Osteocyte (in vitro differentiated cells): ENCODE measurements at regions not wholly inside any gene's neighbourhood (a gene's known extent, or its start where the extent isn't known, plus 50 kb on each side); places are given as distances from the start of the nearest gene placed in this dataset.

ENCODE experiments used
- DNase-seq: peaks from one replicate; pipeline ENCODE4 v3.0.0; 2021; ENCODE audit warnings: mixed read lengths; ENCODE audit not compliant: unreplicated experiment; ENCODE audit errors: extremely low spot score
- H3K27ac Mint-ChIP-seq: one replicate; pipeline ENCODE4 v1.8.0; 2021; ENCODE audit warnings: mild to moderate bottlenecking, mixed read lengths; ENCODE audit not compliant: unreplicated experiment
- H3K27me3 Mint-ChIP-seq: one replicate; pipeline ENCODE4 v1.8.0; 2021; ENCODE audit warnings: mixed read lengths; ENCODE audit not compliant: unreplicated experiment
- H3K36me3 Mint-ChIP-seq: one replicate; pipeline ENCODE4 v1.8.0; 2021; ENCODE audit warnings: mixed read lengths; ENCODE audit not compliant: unreplicated experiment
- H3K4me1 Mint-ChIP-seq: one replicate; pipeline ENCODE4 v1.8.0; 2021; ENCODE audit warnings: mixed read lengths; ENCODE audit not compliant: unreplicated experiment
- H3K4me3 Mint-ChIP-seq: one replicate; pipeline ENCODE4 v1.8.0; 2021; ENCODE audit warnings: mild to moderate bottlenecking, moderate library complexity, mixed read lengths; ENCODE audit not compliant: unreplicated experiment
- H3K9me3 Mint-ChIP-seq: one replicate; pipeline ENCODE4 v1.8.0; 2021; ENCODE audit warnings: mixed read lengths; ENCODE audit not compliant: unreplicated experiment
- CTCF ChIP-seq: fragments of 200-600 bp; sonication (generic); IDR thresholded peaks from 2 replicates; pipeline ENCODE4 v1.5.0; 2021; ENCODE audit warnings: antibody characterized with exemption, mild to moderate bottlenecking, moderate library complexity

- no peak overlapping the region for H3K4me3 Mint-ChIP-seq
- no peak for TF ChIP-seq CTCF
- no peaks in the 10 kb centered on the region for H3K36me3 Mint-ChIP-seq
- H3K27ac Mint-ChIP-seq = no peak overlapping the region
- H3K4me1 Mint-ChIP-seq = no peaks in the 10 kb centered on the region
- no peak for DNase-seq
- no peaks in the 10 kb centered on the region for H3K9me3 Mint-ChIP-seq
- H3K27me3 Mint-ChIP-seq = peaks cover 17% of the 10 kb centered on the region
These were observed 357.9 kb upstream of the CCNH start for GRCh38 chr5:87770601-87771121.

GRCh38 chr5:87770016-87770570, 357.4 kb upstream of the CCNH start:
- TF ChIP-seq CTCF = no peak
- no peaks in the 10 kb centered on the region for H3K36me3 Mint-ChIP-seq
- H3K4me3 Mint-ChIP-seq = no peak overlapping the region
- no peaks in the 10 kb centered on the region for H3K4me1 Mint-ChIP-seq
- H3K27ac Mint-ChIP-seq = no peak overlapping the region
- H3K27me3 Mint-ChIP-seq = peaks cover 17% of the 10 kb centered on the region
- no peaks in the 10 kb centered on the region for H3K9me3 Mint-ChIP-seq
- DNase-seq = no peak

- no peak for DNase-seq
- no peak overlapping the region for H3K4me3 Mint-ChIP-seq
- H3K27ac Mint-ChIP-seq = no peak overlapping the region
- H3K27me3 Mint-ChIP-seq = peaks cover 13% of the 10 kb centered on the region
- no peaks in the 10 kb centered on the region for H3K4me1 Mint-ChIP-seq
- no peaks in the 10 kb centered on the region for H3K36me3 Mint-ChIP-seq
- TF ChIP-seq CTCF = no peak
- H3K9me3 Mint-ChIP-seq = no peaks in the 10 kb centered on the region
These were observed 356.4 kb upstream of the CCNH start for GRCh38 chr5:87769157-87769556.

- no peaks in the 10 kb centered on the region for H3K36me3 Mint-ChIP-seq
- H3K9me3 Mint-ChIP-seq = no peaks in the 10 kb centered on the region
- DNase-seq = no peak
- H3K27me3 Mint-ChIP-seq = peaks cover 10% of the 10 kb centered on the region
- H3K27ac Mint-ChIP-seq = no peak overlapping the region
- H3K4me1 Mint-ChIP-seq = no peaks in the 10 kb centered on the region
- TF ChIP-seq CTCF = no peak
- H3K4me3 Mint-ChIP-seq = no peak overlapping the region
These were observed 355.5 kb upstream of the CCNH start for GRCh38 chr5:87768190-87768589.

GRCh38 chr5:87765009-87765408, 352.3 kb upstream of the CCNH start:
- no peaks in the 10 kb centered on the region for H3K4me1 Mint-ChIP-seq
- no peak for TF ChIP-seq CTCF
- no peak overlapping the region for H3K27ac Mint-ChIP-seq
- no peaks in the 10 kb centered on the region for H3K36me3 Mint-ChIP-seq
- no peak for DNase-seq
- no peak overlapping the region for H3K4me3 Mint-ChIP-seq
- no peaks in the 10 kb centered on the region for H3K9me3 Mint-ChIP-seq
- peaks cover 12% of the 10 kb centered on the region for H3K27me3 Mint-ChIP-seq
